Gastrocnemius medialis (tissue), 4 donors: ENCODE measurements at regions not wholly inside any gene's neighbourhood (a gene's known extent, or its start where the extent isn't known, plus 50 kb on each side); places are given as distances from the start of the nearest gene placed in this dataset.

ENCODE experiments used
- ATAC-seq, 2 donors: fragments of 150-250 bp; one replicate each; pipeline ENCODE4 v1.9.1; 2016
- DNase-seq, 2 donors: peaks; one replicate each; pipeline ENCODE4 v3.0.0-alpha.2; 2019
- H3K27ac ChIP-seq, 4 donors: fragments of 200-600 bp; sonication (generic); 1 replicate in 1 of 4; 2 replicates in 3 of 4; pipeline ENCODE4 v1.5.1; 2016 to 2018; ENCODE audit warnings: mild to moderate bottlenecking in 2 of 4, moderate library complexity in 1 of 4
- H3K27me3 ChIP-seq, 3 donors: fragments of 200-600 bp; sonication (generic) in 2 of 3; 1 replicate in 1 of 3; 2 replicates in 2 of 3; pipeline versions ENCODE4 v1.5.1 to v1.6.0; 2016 to 2019; ENCODE audit warnings: mild to moderate bottlenecking in 1 of 3, moderate library complexity in 1 of 3
- H3K36me3 ChIP-seq, 2 donors: fragments of 200-600 bp; sonication (generic) in 1 of 2; one replicate each; pipeline ENCODE4 v1.5.1; 2017 to 2018
- H3K4me1 ChIP-seq, 2 donors: fragments of 200-600 bp; sonication (generic) in 1 of 2; one replicate each; pipeline ENCODE4 v1.5.1; 2016 to 2017; ENCODE audit warnings: mild to moderate bottlenecking in 2 of 2
- H3K4me3 ChIP-seq, 4 donors: fragments of 200-600 bp; sonication (generic) in 3 of 4; 1 replicate in 1 of 4; 2 replicates in 3 of 4; pipeline ENCODE4 v1.5.1; 2016 to 2019; ENCODE audit warnings: mild to moderate bottlenecking in 2 of 4
- H3K9me3 ChIP-seq, 3 donors: fragments of 200-600 bp; sonication (generic) in 2 of 3; 1 replicate in 1 of 3; 2 replicates in 2 of 3; pipeline ENCODE4 v1.5.1; 2016 to 2019
- POLR2A ChIP-seq, 2 donors: fragments of 450-650 bp; IDR thresholded peaks; one replicate each; pipeline ENCODE4 v1.6.1; 2017; ENCODE audit warnings: antibody characterized with exemption in 2 of 2, mild to moderate bottlenecking in 2 of 2, moderate library complexity in 2 of 2
- in situ Hi-C, 4 donors: fragments of 200-750 bp; cut with MboI; loops; one replicate each; pipeline versions ENCODE4 v1.15.0 to v1.8.0; 2017; ENCODE audit warnings: low sequenced_read_pairs in 4 of 4
- intact Hi-C: fragments of 100-400 bp; cut with DNase I; formaldehyde crosslinking; loops from one replicate; pipeline ENCODE4 v1.15.1; 2023; ENCODE audit warnings: low total_unique reads
- TF ChIP-seq, protein P1 (sequence below), 5 experiments: fragments of 450-650 bp in 3 of 5; fragments of 200-600 bp in 2 of 5; sonication (generic) in 2 of 5; IDR thresholded peaks in 4 of 5; conservative IDR thresholded peaks in 1 of 5; 1 replicate in 4 of 5; 2 replicates in 1 of 5; pipeline ENCODE4 v1.5.1; 2016 to 2019; ENCODE audit warnings: antibody characterized with exemption in 5 of 5, mild to moderate bottlenecking in 3 of 5, moderate library complexity in 3 of 5

DNA sequence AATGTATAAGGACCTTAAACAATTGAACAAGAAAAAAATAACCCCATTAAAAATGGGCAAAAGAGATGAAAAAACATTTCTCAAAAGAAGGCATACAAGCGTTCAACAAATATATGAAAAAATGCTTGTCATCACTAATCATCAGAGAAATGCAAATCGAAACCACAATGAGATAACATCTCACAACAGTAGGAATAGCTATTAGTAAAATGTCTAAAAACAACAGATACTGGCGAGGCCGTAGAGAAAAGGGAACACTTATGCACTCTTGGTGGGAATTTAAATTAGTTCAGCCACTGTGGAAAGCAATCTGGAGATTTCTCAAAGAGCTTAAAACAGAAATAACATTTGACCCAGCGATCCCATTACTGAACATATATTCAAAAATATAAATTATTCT lies 769.8 kb upstream of the MGAT4C start:
- intact Hi-C loops = no loop called here
- no peak overlapping the region for H3K27ac ChIP-seq
- no peaks in the 10 kb centered on the region for H3K36me3 ChIP-seq
- ATAC-seq (no peak), DNase-seq (no peak)
- no peak for TF ChIP-seq POLR2A (IDR thresholded peaks at IDR 0.05)
- TF ChIP-seq, protein P1, sequence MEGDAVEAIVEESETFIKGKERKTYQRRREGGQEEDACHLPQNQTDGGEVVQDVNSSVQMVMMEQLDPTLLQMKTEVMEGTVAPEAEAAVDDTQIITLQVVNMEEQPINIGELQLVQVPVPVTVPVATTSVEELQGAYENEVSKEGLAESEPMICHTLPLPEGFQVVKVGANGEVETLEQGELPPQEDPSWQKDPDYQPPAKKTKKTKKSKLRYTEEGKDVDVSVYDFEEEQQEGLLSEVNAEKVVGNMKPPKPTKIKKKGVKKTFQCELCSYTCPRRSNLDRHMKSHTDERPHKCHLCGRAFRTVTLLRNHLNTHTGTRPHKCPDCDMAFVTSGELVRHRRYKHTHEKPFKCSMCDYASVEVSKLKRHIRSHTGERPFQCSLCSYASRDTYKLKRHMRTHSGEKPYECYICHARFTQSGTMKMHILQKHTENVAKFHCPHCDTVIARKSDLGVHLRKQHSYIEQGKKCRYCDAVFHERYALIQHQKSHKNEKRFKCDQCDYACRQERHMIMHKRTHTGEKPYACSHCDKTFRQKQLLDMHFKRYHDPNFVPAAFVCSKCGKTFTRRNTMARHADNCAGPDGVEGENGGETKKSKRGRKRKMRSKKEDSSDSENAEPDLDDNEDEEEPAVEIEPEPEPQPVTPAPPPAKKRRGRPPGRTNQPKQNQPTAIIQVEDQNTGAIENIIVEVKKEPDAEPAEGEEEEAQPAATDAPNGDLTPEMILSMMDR (IDR thresholded peaks at IDR 0.05 in 4 of 5, conservative IDR thresholded peaks at IDR 0.05 in 1 of 5) = no peak
- no peaks in the 10 kb centered on the region for H3K4me1 ChIP-seq
- in situ Hi-C loops = no loop called here
- H3K9me3 ChIP-seq = no peaks in the 10 kb centered on the region
- H3K4me3 ChIP-seq = no peak overlapping the region
- no peaks in the 10 kb centered on the region for H3K27me3 ChIP-seq

DNA sequence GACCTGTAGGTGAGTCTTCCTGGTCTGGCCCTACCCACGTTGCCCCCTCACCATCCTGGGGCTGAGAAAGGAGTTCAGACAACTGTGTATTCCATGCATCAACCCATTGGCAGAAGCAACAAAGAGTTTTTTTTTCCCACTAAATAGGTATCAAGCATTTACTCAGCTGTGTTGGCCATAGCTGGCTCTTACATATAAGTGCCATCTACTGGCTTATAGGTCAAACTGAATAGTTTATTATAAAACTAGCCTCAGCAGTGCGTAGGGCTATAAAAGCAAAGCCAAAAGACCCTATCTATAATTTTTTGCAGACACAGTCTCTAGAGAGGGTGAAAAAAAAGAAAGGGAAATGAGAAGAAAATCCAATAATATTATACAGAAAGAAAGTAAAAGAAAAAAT lies 765.2 kb upstream of the MGAT4C start:
- DNase-seq (no peak), ATAC-seq (no peak)
- Histone ChIP-seq H3K4me1 (no peaks in the 10 kb centered on the region), H3K27me3 (no peaks in the 10 kb centered on the region), H3K4me3 (no peak overlapping the region), H3K27ac (no peak overlapping the region), H3K36me3 (no peaks in the 10 kb centered on the region), H3K9me3 (no peaks in the 10 kb centered on the region)
- TF ChIP-seq, protein P1 (IDR thresholded peaks at IDR 0.05 in 4 of 5, conservative IDR thresholded peaks at IDR 0.05 in 1 of 5) = no peak
- TF ChIP-seq POLR2A (IDR thresholded peaks at IDR 0.05) = no peak
- intact Hi-C loops (no loop called here), in situ Hi-C loops (no loop called here)

DNA sequence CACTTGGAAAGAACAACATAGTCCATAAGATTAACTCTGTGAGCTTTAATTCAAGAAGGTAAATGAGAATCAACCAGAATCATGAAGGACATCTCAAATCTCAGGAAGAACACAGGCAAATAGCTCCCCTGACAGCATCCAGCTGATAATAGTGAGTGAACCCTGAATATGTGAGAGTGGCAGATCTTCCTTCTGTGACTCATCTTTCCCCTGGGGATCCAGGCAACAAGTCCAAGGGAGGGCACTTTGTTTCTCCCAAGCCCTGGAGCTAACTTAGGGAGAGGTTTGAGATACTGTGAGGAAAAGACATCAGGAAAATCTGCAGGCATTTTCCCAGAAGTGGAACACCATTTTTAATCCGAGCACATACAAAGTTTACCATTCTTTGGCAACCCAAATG lies 763.9 kb upstream of the MGAT4C start:
- H3K27me3 ChIP-seq = no peaks in the 10 kb centered on the region
- H3K27ac ChIP-seq = no peak overlapping the region
- no peaks in the 10 kb centered on the region for H3K36me3 ChIP-seq
- ATAC-seq (no peak), DNase-seq (no peak)
- H3K9me3 ChIP-seq = no peaks in the 10 kb centered on the region
- in situ Hi-C loops (no loop called here), intact Hi-C loops (no loop called here)
- no peaks in the 10 kb centered on the region for H3K4me1 ChIP-seq
- TF ChIP-seq POLR2A (IDR thresholded peaks at IDR 0.05) = no peak
- TF ChIP-seq, protein P1 (IDR thresholded peaks at IDR 0.05 in 4 of 5, conservative IDR thresholded peaks at IDR 0.05 in 1 of 5) = no peak
- no peak overlapping the region for H3K4me3 ChIP-seq

DNA sequence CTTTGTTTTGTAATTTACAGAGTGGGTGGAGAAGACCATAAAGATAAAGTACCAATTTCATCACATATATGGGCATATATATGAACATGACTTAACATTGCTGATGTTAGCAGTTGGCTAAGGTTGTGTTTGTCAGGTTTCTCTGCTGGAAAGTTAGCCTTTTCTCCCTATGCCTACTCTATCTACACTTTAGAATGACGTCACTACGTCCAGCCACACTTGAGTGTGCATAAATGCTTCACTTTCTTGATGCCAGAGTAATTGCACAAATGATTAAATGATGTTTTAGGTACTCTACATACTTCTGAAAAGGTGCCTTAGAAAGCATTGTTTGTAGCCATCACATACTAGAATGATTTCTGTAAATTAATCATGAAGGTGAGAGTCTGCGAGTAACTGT lies 759.2 kb upstream of the MGAT4C start:
- H3K4me1 ChIP-seq = no peaks in the 10 kb centered on the region
- in situ Hi-C loops (no loop called here), intact Hi-C loops (no loop called here)
- no peaks in the 10 kb centered on the region for H3K9me3 ChIP-seq
- H3K27ac ChIP-seq = no peak overlapping the region
- H3K27me3 ChIP-seq = no peaks in the 10 kb centered on the region
- DNase-seq (no peak), ATAC-seq (no peak)
- TF ChIP-seq, protein P1 (IDR thresholded peaks at IDR 0.05 in 4 of 5, conservative IDR thresholded peaks at IDR 0.05 in 1 of 5) = no peak
- no peak for TF ChIP-seq POLR2A (IDR thresholded peaks at IDR 0.05)
- no peak overlapping the region for H3K4me3 ChIP-seq
- H3K36me3 ChIP-seq = no peaks in the 10 kb centered on the region

DNA sequence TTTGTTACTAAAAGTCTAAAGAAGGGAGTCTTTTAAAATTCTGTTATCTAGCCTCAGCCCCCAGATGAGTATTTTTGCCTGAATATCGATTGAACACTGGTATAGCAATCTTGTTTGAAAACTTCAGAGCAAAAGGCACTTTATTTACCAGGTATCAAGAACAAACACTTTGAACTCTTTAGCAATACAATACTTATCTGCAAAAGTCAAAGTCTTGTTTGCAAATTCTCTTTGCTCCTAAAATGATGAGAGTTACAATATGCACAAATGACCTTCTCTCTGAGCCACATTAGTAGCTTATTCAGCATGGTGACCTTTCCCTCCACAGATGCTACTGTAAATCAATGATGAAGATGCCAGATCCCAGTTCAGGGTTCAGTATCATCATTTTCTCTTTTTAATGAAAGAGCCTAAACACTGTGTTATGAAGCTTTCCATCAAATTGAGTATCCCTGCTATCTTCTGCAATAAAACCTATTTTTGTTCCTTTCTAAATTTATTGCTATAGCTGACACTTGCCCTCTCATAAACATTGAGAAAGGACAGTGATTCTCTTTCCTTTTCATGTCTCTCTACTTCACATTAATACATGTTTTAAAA lies 752.7 kb upstream of the MGAT4C start:
- ATAC-seq = no peak
- DNase-seq = no peak
- Histone ChIP-seq H3K4me1 (no peaks in the 10 kb centered on the region), H3K9me3 (no peaks in the 10 kb centered on the region), H3K36me3 (no peaks in the 10 kb centered on the region), H3K4me3 (no peak overlapping the region), H3K27ac (no peak overlapping the region), H3K27me3 (no peaks in the 10 kb centered on the region)
- in situ Hi-C loops = no loop called here
- TF ChIP-seq, protein P1 (IDR thresholded peaks at IDR 0.05 in 4 of 5, conservative IDR thresholded peaks at IDR 0.05 in 1 of 5) = no peak
- no peak for TF ChIP-seq POLR2A (IDR thresholded peaks at IDR 0.05)
- intact Hi-C loops = no loop called here
